HG03095 (cell line): ENCODE measurements at regions not wholly inside any gene's neighbourhood (a gene's known extent, or its start where the extent isn't known, plus 50 kb on each side); places are given as distances from the start of the nearest gene placed in this dataset.
"Not testable (repeated sequence)": the region's sequence is repeated elsewhere in the genome, so short reads cannot be mapped to it uniquely, and the experiment has no call there.

Experiments used
- ATAC-seq: cut with Tn5 transposase; IDR thresholded peaks from one replicate; pipeline ENCODE4 v1.9.1; 2021; ENCODE audit warnings: moderate library complexity; ENCODE audit not compliant: unreplicated experiment

GRCh38 chrX:115909017-115909416 is 261.5 kb upstream of the AGTR2 start:
- ATAC-seq: no peak

DNA sequence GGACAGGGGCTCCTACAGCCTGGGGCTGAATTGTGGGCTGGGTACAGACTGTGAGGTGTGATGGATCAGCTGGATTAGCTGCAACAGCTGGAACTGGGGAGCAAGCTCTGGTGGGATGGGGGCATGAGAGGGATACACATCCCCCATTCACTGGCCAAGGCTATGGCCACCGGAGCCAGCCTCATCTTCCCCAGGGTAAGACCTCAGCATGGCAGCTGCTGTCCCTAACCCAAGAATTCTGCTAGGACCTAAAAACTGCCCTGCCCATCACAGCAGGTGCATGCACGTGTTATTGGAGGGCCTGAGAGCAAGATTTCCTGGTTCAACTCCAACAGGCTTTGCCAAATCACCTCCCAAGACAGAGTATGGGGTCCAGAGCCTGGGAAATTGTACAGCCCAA is 258.6 kb upstream of the AGTR2 start:
- no peak for ATAC-seq

DNA sequence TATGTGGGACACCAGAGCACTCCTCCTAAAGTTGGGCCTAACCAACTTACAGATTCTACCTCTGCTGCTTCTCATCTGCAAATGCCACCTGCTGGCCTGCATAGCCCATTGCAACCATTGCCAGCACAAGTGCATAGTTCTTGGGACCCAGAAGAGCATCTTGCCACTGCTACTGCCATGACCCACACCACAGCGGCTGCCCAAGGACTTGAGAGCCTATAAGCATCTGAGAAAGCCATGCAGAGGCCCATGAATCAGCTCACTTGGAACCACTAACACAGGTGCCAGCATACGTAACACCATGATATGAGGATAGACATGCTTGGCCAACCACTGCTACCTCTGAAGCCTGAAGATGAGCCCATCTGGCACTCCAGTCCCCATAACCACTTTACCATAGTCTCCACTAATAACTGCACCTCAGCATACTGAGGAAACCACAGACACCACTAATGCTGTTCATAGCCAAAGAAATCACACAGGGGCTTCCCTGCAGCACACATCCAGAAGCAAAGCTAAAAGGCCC is 258.1 kb upstream of the AGTR2 start:
- peak; percentile 86 for ATAC-seq

- ATAC-seq: peak; percentile 60
Measured at GRCh38 chrX:115913575-115913974, 257.0 kb upstream of the AGTR2 start.

- ATAC-seq: not testable (repeated sequence)
Measured at GRCh38 chrX:115915625-115916024, 254.9 kb upstream of the AGTR2 start.

DNA sequence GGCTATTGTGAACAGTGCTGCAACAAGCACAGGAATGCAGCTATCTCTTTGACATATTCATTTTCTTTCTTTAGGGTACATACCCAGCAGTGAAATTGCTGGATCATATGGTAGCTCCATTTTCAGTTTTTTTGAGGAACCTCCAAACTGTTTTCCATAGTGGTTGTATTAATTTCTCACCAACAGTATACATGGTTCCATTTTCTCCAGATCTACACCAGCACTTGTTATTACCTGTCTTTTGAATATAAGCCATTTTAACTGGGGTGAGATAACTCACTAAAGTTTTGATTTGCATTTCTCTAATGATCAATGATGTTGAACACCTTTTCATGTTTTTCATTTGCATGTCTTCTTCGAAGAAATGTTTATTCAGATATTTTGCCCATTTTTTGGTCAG is 241.1 kb upstream of the AGTR2 start:
- ATAC-seq: no peak

- ATAC-seq: no peak
Measured at GRCh38 chrX:115936008-115936407, 234.5 kb upstream of the AGTR2 start.

DNA sequence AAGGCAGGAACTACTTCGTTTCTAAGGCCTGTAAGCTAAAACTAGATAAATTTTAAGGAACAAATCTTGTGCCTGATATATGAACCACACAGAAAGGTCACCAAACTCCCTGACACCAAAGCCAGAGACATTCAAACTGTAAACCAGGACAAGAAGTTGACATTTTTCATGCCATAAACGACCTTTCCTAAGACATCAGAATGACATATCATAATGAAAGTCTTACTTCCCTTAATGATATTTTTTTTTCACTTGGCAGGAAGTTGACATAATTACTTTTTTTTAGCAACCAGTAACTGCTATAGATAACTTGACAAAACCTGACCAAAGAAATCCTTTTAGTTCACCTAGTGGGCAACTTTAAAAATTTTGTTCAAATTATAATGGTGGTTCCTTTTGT is 231.5 kb upstream of the AGTR2 start:
- peak; percentile 66 for ATAC-seq

DNA sequence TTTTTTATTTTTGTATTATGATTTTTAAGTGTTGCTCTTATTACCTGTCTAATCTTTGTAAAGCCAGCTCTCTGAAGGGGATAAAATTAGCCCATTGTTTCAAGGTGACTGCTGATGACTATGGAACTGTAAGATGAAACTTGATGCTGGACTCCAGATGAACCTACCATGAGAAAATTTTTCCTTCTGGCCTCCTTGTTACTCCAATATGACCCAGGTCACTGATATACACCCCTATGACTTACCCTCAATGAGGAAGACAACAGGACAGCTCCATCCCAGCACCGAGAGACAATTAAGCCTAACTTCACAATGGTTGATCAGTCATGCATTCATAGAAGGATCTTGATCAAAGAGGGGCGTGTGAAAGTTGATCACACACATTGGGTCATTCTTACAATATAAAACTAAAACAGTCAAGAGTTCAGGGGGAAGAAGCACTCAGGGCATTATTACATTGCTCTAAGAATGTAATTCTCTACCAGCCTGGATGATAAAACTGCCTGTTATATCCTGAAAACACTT is 230.8 kb upstream of the AGTR2 start:
- ATAC-seq: no peak

GRCh38 chrX:115940348-115940747 is 230.2 kb upstream of the AGTR2 start:
- ATAC-seq: peak; percentile 15

DNA sequence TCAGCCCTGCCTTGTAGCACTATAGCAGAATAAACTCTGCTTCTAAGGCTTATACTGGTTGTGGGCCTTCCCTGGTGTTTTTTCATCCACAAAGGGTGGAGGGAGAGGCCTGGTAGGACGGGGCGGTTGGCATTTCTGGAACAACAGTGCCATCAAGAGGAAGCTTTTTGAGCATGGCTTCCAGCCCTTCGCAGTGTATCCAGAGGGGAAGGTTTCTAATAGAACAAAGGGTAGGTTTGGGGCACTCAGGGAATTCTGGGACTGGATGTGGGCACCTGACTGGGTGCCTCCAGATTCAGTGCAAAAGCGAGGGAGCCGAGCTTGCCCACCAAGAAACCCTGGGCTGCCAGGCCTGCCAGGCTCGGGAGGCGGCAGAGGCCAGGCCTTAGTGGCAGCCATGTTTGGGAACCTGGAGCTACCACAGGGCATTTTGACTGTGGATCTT is 229.6 kb upstream of the AGTR2 start:
- ATAC-seq: peak; percentile 73

GRCh38 chrX:115941388-115941787 is 229.2 kb upstream of the AGTR2 start:
- no peak for ATAC-seq

GRCh38 chrX:115946059-115946458 is 224.5 kb upstream of the AGTR2 start:
- ATAC-seq: no peak

DNA sequence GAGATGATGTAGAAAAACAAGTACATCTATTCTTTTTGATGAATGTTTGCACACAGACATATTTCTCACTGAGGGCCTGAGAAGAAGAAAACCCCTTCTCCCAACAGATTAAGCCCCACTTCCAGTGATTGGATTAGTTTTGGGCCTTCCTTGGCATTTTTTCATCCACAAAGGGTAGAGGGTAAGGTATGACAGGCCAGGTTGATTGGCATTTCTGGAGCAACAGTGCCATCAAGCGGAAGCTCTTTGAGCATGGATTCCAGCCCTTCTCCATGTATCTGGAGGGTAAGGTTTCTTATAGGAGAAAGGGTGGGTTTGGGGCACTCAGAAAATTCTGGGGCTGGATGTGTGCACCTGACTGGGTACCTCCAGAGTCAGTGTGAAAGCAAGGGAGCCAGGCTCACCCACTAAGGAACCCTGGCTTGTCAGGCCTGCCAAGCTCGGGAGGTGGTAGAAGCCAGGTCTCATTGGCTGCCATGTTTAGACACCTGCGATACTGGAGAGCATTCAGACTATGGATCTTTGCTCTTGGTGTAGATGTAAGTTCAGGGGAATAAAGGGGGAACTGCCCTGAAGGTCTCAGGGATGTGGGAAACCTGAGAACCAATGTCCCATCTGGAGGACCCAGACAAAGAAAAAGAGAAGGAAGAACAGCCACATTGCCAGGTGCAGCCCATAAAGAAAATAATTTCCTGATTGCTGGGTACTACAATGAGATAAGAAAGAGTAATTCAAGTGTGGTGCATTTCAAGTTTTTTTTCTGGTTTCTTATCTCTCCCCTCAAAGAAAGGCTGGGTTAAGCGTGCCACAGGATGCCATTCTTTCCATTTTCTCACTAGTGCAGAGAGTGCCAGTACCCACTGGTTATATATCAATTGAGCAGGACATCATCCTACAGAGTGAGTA is 222.3 kb upstream of the AGTR2 start:
- no peak for ATAC-seq

DNA sequence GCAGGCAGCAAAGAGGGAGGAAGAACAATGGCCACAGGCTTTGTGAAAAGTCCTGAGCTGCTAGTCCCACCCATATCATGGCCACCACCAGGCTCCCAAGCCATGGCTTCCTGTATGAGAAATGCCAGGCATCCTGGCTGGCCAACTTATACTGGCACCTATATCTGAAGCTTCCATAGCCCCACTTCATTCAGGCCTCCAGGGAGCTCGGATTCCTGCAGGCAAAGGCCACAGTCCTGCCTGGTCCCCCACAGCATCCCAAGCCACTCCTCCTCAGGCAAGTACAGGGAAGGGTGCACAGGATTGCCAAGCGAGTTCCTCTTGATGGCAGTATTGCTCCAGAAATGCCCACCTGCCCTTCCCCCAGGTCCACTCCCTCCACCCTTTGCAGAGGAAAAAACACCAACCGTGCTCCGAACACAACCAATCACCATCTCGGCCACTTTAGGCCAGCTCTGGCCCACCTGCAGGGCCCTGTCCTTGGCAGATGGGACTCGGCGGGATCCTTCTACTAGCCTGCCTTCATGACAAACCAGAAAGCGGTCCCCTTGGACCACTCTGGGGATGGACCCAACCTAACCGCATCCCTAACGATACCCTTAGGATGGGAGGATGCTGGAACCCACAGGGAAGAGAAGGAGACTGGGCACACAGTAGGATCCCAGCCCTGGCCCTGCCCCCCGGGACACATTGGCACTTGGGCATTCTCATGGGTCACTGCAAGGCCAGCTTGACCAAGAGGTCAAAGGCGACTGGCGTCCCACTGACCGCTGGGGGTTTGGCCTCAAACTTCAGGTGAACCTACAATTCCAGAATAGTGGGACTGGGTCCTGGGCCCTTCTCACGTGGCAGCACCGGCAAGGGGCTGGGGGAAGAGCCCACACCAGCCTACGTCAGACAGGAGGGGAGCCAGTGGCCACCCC is 220.4 kb upstream of the AGTR2 start:
- no peak for ATAC-seq

DNA sequence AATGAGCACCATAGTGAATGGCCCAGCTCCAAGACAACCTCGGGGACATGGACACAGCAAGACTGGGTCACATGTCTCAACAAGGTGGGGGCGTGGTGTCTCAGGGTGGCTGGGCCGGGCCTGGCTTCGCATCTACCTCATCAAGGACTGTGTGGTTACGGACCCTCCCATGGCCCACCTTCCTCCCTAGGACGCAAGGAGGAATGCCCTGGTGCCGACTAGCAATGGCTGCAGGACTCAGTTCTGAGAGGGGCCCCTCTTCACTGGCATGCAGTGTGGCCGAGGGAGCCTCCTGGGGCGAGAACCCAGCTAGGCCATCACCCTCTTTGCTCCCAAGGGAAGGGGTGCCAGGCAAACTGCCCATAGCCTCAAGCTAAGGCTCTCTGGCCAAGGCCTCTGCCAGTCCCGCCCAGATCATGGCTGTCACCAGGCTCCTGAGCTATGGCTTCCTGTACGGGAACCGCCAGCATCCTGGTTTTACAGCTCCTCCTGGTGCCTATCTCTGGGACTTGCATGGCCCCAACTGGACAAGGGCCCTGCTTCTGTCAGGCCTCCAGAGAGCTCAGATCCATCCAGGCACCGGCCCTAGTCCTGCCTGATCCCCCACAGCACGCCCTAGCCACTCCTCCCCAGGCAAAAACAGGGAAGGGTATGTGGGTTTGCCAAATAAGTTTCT is 218.0 kb upstream of the AGTR2 start:
- no peak for ATAC-seq

GRCh38 chrX:115957862-115958490 is 212.6 kb upstream of the AGTR2 start:
- ATAC-seq: no peak

DNA sequence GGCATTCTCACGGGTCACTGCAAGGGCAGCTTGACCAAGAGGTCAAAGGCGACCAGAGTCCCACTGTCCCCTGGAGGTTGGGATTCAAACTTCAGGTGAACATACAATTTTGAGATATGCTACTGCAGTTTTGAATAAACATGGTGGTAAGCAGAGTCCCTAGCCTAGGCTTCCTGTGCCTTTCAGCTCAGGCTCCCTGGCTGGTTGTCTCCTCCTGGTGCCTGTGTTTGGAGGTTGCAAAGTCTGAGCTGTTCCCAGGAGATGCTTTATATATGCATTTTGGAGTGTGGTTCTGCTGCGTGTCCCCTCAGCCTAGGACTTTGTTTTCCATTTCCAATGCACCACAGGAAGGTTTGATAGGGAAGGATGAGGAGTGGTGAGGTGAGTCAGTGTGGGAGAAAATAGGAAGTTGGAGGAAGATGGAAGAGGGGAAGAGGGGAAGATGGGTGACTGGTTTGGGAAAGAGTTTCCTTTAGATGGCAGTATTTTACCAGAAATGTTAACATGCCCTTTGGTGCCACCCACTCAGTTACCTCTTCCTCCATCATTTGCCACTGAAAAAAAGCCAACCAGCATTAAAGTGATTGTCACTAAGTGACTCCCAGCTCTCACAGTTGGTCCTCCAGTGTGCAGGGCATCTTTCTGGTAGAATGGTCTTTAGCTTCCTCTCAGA is 211.7 kb upstream of the AGTR2 start:
- ATAC-seq: no peak

GRCh38 chrX:115960440-115961084 is 210.0 kb upstream of the AGTR2 start:
- no peak for ATAC-seq
